SK-N-SH (cell line): ENCODE measurements at regions not wholly inside any gene's neighbourhood (a gene's known extent, or its start where the extent isn't known, plus 50 kb on each side); places are given as distances from the start of the nearest gene placed in this dataset.

ENCODE experiments used
- CTCF ChIA-PET: fragments of 300-600, 350-600 bp; formaldehyde crosslinking; extraction: SDS; loops from one replicate; lab custom pipeline; 2021; lab: Yijun Ruan, JAX
- POLR2A ChIA-PET: fragments of 350-600 bp; sonication (Branson Sonifier 250); formaldehyde crosslinking; extraction: SDS; loops from one replicate; lab custom pipeline; 2020; ENCODE audit warnings: antibody characterized with exemption, inconsistent platforms; lab: Yijun Ruan, JAX
- DNase-seq: peaks from one replicate; pipeline ENCODE4 v3.0.0; 2012
- H2AFZ ChIP-seq: fragments of 200-600 bp; sonication (generic); 2 replicates; pipeline ENCODE4 v1.8.1; 2016; ENCODE audit warnings: antibody characterized with exemption, mild to moderate bottlenecking, low read depth
- H3F3A ChIP-seq: fragments of 200-600 bp; sonication (generic); replicated peaks from 2 replicates; pipeline ENCODE3; 2016; ENCODE audit warnings: antibody characterized with exemption, mild to moderate bottlenecking; ENCODE audit not compliant: insufficient read depth
- H3K27ac ChIP-seq, 2 experiments: fragments of 200-500 bp in 1 of 2; fragments of 200-600 bp in 1 of 2; sonication (Bioruptor generic) in 1 of 2; sonication (generic), shearing (Covaris generic) in 1 of 2; 2 replicates each; pipeline versions ENCODE4 v1.5.1 to v1.6.1; 2014 to 2016; ENCODE audit warnings: low read depth in 2 of 2, inconsistent platforms in 1 of 2, low read length in 1 of 2, mild to moderate bottlenecking in 1 of 2, mixed read lengths in 1 of 2
- H3K27me3 ChIP-seq: fragments of 200-600 bp; sonication (generic), shearing (Covaris generic); 2 replicates; pipeline ENCODE4 v1.6.1; 2016; ENCODE audit warnings: mixed run types; ENCODE audit not compliant: insufficient read depth
- H3K36me3 ChIP-seq, 2 experiments: fragments of 200-500 bp in 1 of 2; fragments of 200-600 bp in 1 of 2; sonication (Bioruptor generic) in 1 of 2; sonication (generic) in 1 of 2; replicated peaks in 1 of 2; 2 replicates each; pipeline versions ENCODE3 to v1.5.1; 2014 to 2016; ENCODE audit warnings: low read length in 1 of 2, mild to moderate bottlenecking in 1 of 2; ENCODE audit not compliant: insufficient read depth in 2 of 2, control insufficient read depth in 1 of 2
- H3K4me1 ChIP-seq, 2 experiments: fragments of 200-500 bp in 1 of 2; fragments of 200-600 bp in 1 of 2; sonication (Bioruptor generic) in 1 of 2; sonication (generic), shearing (Covaris generic) in 1 of 2; 2 replicates each; pipeline versions ENCODE4 v1.5.1 to v1.6.1; 2014 to 2016; ENCODE audit warnings: low read depth in 1 of 2, low read length in 1 of 2, mixed run types in 1 of 2; ENCODE audit not compliant: insufficient read depth in 2 of 2, control insufficient read depth in 1 of 2
- H3K4me2 ChIP-seq: fragments of 200-600 bp; sonication (generic), shearing (Covaris generic); 2 replicates; pipeline ENCODE4 v1.6.1; 2017; ENCODE audit warnings: mixed run types
- H3K4me3 ChIP-seq, 2 experiments: fragments of 200-500 bp in 1 of 2; fragments of 200-600 bp in 1 of 2; sonication (Bioruptor generic) in 1 of 2; sonication (generic), shearing (Covaris generic) in 1 of 2; 2 replicates each; pipeline versions ENCODE4 v1.5.1 to v1.8.1; 2014 to 2016; ENCODE audit warnings: low read depth in 2 of 2, inconsistent platforms in 1 of 2, low read length in 1 of 2, mild to moderate bottlenecking in 1 of 2, mixed read lengths in 1 of 2, moderate library complexity in 1 of 2
- H3K79me2 ChIP-seq: fragments of 200-600 bp; sonication (generic); 2 replicates; pipeline ENCODE4 v1.8.1; 2017; ENCODE audit warnings: mild to moderate bottlenecking; ENCODE audit not compliant: insufficient read depth
- H3K9ac ChIP-seq: fragments of 200-600 bp; sonication (generic); 2 replicates; pipeline ENCODE4 v1.6.1; 2017; ENCODE audit warnings: mixed run types
- H3K9me2 ChIP-seq: fragments of 200-600 bp; sonication (generic); 2 replicates; pipeline ENCODE4 v1.6.1; 2017; ENCODE audit warnings: mixed run types
- H3K9me3 ChIP-seq: fragments of 200-600 bp; sonication (generic); 2 replicates; pipeline ENCODE4 v1.6.1; 2017; ENCODE audit warnings: mixed run types, mild to moderate bottlenecking, moderate library complexity
- H4K20me1 ChIP-seq: fragments of 200-600 bp; sonication (generic); 2 replicates; pipeline ENCODE4 v1.6.1; 2017; ENCODE audit warnings: mild to moderate bottlenecking, mixed run types; ENCODE audit not compliant: insufficient read depth
- ELF1 ChIP-seq: IDR thresholded peaks from 2 replicates; pipeline ENCODE4 v1.4.0; 2012
- EP300 ChIP-seq, 2 experiments: IDR thresholded peaks; 2 replicates each; pipeline versions ENCODE4 v1.4.0 to v1.6.1; 2012; ENCODE audit warnings: borderline replicate concordance in 1 of 2, low read depth in 1 of 2, low read length in 1 of 2
- EZH2phosphoT487 ChIP-seq: fragments of 200-600 bp; sonication (generic); IDR thresholded peaks from 2 replicates; pipeline ENCODE4 v1.6.1; 2017; ENCODE audit warnings: low read depth, mixed run types, mild to moderate bottlenecking, antibody characterized with exemption, moderate library complexity, borderline replicate concordance
- FOSL2 ChIP-seq: IDR thresholded peaks from 2 replicates; pipeline ENCODE4 v1.4.0; 2012; ENCODE audit warnings: low read depth, mild to moderate bottlenecking, moderate library complexity, borderline replicate concordance
- GATA2 ChIP-seq: sonication (generic); formaldehyde crosslinking; IDR thresholded peaks from 2 replicates; pipeline ENCODE4 v1.5.0; 2020; ENCODE audit warnings: mild to moderate bottlenecking, missing genetic modification reagents
- IRF3 ChIP-seq: fragments of 150-350 bp; IDR thresholded peaks from 2 replicates; pipeline ENCODE4 v1.6.1; 2016; ENCODE audit warnings: mild to moderate bottlenecking, low read depth, low read length
- JUND ChIP-seq: IDR thresholded peaks from 2 replicates; pipeline ENCODE4 v1.4.0; 2012
- MAX ChIP-seq: IDR thresholded peaks from 2 replicates; pipeline ENCODE4 v1.4.0; 2012; ENCODE audit warnings: low read depth
- MEF2A ChIP-seq: IDR thresholded peaks from 2 replicates; pipeline ENCODE4 v1.4.0; 2012; ENCODE audit warnings: low read depth, borderline replicate concordance
- NFIC ChIP-seq: IDR thresholded peaks from 2 replicates; pipeline ENCODE4 v1.4.0; 2012; ENCODE audit warnings: borderline replicate concordance
- NRF1 ChIP-seq: IDR thresholded peaks from 2 replicates; pipeline ENCODE4 v1.6.1; 2012; ENCODE audit warnings: low read depth, mild to moderate bottlenecking, low read length
- PBX3 ChIP-seq: IDR thresholded peaks from 2 replicates; pipeline ENCODE4; 2012
- RAD21 ChIP-seq: IDR thresholded peaks from 2 replicates; pipeline ENCODE4 v1.6.1; 2012; ENCODE audit warnings: mild to moderate bottlenecking, low read length
- SMC3 ChIP-seq: IDR thresholded peaks from 2 replicates; pipeline ENCODE4 v1.6.1; 2012; ENCODE audit warnings: low read depth, low read length, improper control_type of control experiment
- TCF12 ChIP-seq: IDR thresholded peaks from 2 replicates; pipeline ENCODE4 v1.4.0; 2012
- TEAD4 ChIP-seq: IDR thresholded peaks from 2 replicates; pipeline ENCODE4 v1.4.0; 2012; ENCODE audit warnings: mild to moderate bottlenecking, borderline replicate concordance; ENCODE audit not compliant: insufficient read depth
- USF1 ChIP-seq: IDR thresholded peaks from 2 replicates; pipeline ENCODE4 v1.4.0; 2012; ENCODE audit warnings: low read depth, borderline replicate concordance
- WGBS: methylation state at CpG from one replicate; pipeline ENCODE4 v1.1.6; 2017; ENCODE audit warnings: low lambda C conversion rate; 5-methylcytosine and 5-hydroxymethylcytosine counted together

GRCh38 chr3:13199899-13200451 is 126.7 kb upstream of the IQSEC1 start:
- TF ChIP-seq NRF1 (no peak), EP300 (IDR thresholded peaks at IDR 0.05; ENCODE audit: borderline replicate concordance in 1 of 2, low read depth in 1 of 2, low read length in 1 of 2) (no peak), TEAD4 (no peak), FOSL2 (no peak), PBX3 (no peak), RAD21 (no peak), USF1 (no peak), IRF3 (no peak), JUND (no peak), ELF1 (no peak), NFIC (no peak), MAX (no peak), GATA2 (no peak), MEF2A (no peak), EZH2phosphoT487 (no peak), TCF12 (no peak), SMC3 (no peak)
- TF ChIP-seq, all 33 proteins: peak for 0
- H3K9me2 ChIP-seq = no peaks in the 10 kb centered on the region
- H3K4me3 ChIP-seq = no peak overlapping the region
- H3F3A ChIP-seq = no peaks in the 10 kb centered on the region
- H3K79me2 ChIP-seq = no peaks in the 10 kb centered on the region
- no peak for DNase-seq
- 80% methylated on average over 13 of the region's 13 CpGs for WGBS
- POLR2A ChIA-PET = no interaction called here
- no peaks in the 10 kb centered on the region for H4K20me1 ChIP-seq
- H3K36me3 ChIP-seq = no peaks in the 10 kb centered on the region
- H3K9me3 ChIP-seq = no peaks in the 10 kb centered on the region
- CTCF ChIA-PET = interaction anchor here (0.7 to 2.1 kb wide), 5 partner anchors 8 to 449 kb away, joined by 3 to 10 read pairs (median 4); no protein-coding TSS in a partner anchor
- H2AFZ ChIP-seq = no peak overlapping the region
- peaks cover 0 to 3% of the 10 kb centered on the region in 2 experiments; a peak in 1 of 4 replicates for H3K4me1 ChIP-seq
- no peak overlapping the region for H3K27ac ChIP-seq
- H3K9ac ChIP-seq = no peak overlapping the region
- no peaks in the 10 kb centered on the region; the same call in 1 of the 2 replicates for H3K27me3 ChIP-seq
- H3K4me2 ChIP-seq = no peak overlapping the region
